NOMO-1 treated with DMSO at 0.1 percent for 48 hours (cell line): ENCODE measurements at regions not wholly inside any gene's neighbourhood (a gene's known extent, or its start where the extent isn't known, plus 50 kb on each side); places are given as distances from the start of the nearest gene placed in this dataset.

ENCODE experiments used
- DNase-seq: peaks from one replicate; lab custom pipeline; 2025; ENCODE audit not compliant: unreplicated experiment; lab: John Stamatoyannopoulos, UW

- no peak for DNase-seq
Measured at GRCh38 chr9:80874276-80874675, 815.1 kb downstream of the TLE1 start.

- no peak for DNase-seq
Measured at GRCh38 chr9:80873861-80874260, 815.5 kb downstream of the TLE1 start.

- DNase-seq: no peak
Measured at GRCh38 chr9:80871596-80871995, 817.8 kb downstream of the TLE1 start.

- DNase-seq: no peak
Measured at GRCh38 chr9:80867731-80868130, 821.6 kb downstream of the TLE1 start.

- DNase-seq: no peak
Measured at GRCh38 chr9:80866576-80867227, 822.6 kb downstream of the TLE1 start.

GRCh38 chr9:80866121-80866520 is 823.2 kb downstream of the TLE1 start:
- no peak for DNase-seq

- no peak for DNase-seq
Measured at GRCh38 chr9:80843028-80843427, 846.3 kb downstream of the TLE1 start.

GRCh38 chr9:80842389-80842788 is 847.0 kb downstream of the TLE1 start:
- no peak for DNase-seq

- peak; percentile 0 for DNase-seq
Measured at GRCh38 chr9:80841888-80842287, 847.5 kb downstream of the TLE1 start.

- no peak for DNase-seq
Measured at GRCh38 chr9:80839821-80840675, 849.3 kb downstream of the TLE1 start.

GRCh38 chr9:80836013-80836412 is 853.3 kb downstream of the TLE1 start:
- no peak for DNase-seq

- no peak for DNase-seq
Measured at GRCh38 chr9:80831751-80832150, 857.6 kb downstream of the TLE1 start.

GRCh38 chr9:80811656-80812055 is 877.7 kb downstream of the TLE1 start:
- no peak for DNase-seq

GRCh38 chr9:80811003-80811402 is 878.3 kb downstream of the TLE1 start:
- DNase-seq: no peak

GRCh38 chr9:80806671-80807070 is 882.7 kb downstream of the TLE1 start:
- no peak for DNase-seq

- no peak for DNase-seq
Measured at GRCh38 chr9:80804873-80805272, 884.5 kb downstream of the TLE1 start.

- DNase-seq: no peak
Measured at GRCh38 chr9:80797831-80798688, 891.3 kb downstream of the TLE1 start.

- DNase-seq: no peak
Measured at GRCh38 chr9:80797101-80797829, 892.1 kb downstream of the TLE1 start.

GRCh38 chr9:80796632-80797031 is 892.7 kb downstream of the TLE1 start:
- DNase-seq: no peak

- peak; percentile 0 for DNase-seq
Measured at GRCh38 chr9:80794197-80794596, 895.1 kb downstream of the TLE1 start.

- no peak for DNase-seq
Measured at GRCh38 chr9:80793706-80794105, 895.6 kb downstream of the TLE1 start.
